Stimulated activated effector memory CD8-positive, alpha-beta T cell treated with anti-CD3 and anti-CD28 coated beads, Interleukin-12 subunit alpha, Interleukin-12 subunit beta, amount 100 ng/mL, for 72 hours (primary cell): ENCODE measurements at regions not wholly inside any gene's neighbourhood (a gene's known extent, or its start where the extent isn't known, plus 50 kb on each side); places are given as distances from the start of the nearest gene placed in this dataset.

Experiments
- ATAC-seq: fragments of 150-1000 bp; cut with Tn5 transposase; 2 replicates; pipeline ENCODE4 v1.10.0; 2021
- DNase-seq, 2 donors: peaks; one replicate each; pipeline ENCODE4 v3.0.0; 2021 to 2022; ENCODE audit warnings: low spot score in 2 of 2
- H3K27ac Mint-ChIP-seq: one replicate; pipeline ENCODE4 v1.8.0; 2022; ENCODE audit warnings: mild to moderate bottlenecking, mixed read lengths
- H3K36me3 Mint-ChIP-seq: one replicate; pipeline ENCODE4 v1.8.0; 2022; ENCODE audit warnings: mild to moderate bottlenecking, mixed read lengths
- H3K4me1 Mint-ChIP-seq: one replicate; pipeline ENCODE4 v1.8.0; 2022; ENCODE audit warnings: mixed read lengths
- H3K4me3 Mint-ChIP-seq: one replicate; pipeline ENCODE4 v1.8.0; 2022; ENCODE audit warnings: mild to moderate bottlenecking, mixed read lengths
- H3K9me3 Mint-ChIP-seq: one replicate; pipeline ENCODE4 v1.8.0; 2022; ENCODE audit warnings: mixed read lengths

GRCh38 chr14:105863296-105864108, 337.1 kb downstream of the TMEM121 start:
- Mint-ChIP-seq H3K4me3 (peak overlapping the region; percentile 46), H3K27ac (peak overlapping the region; percentile 78)
- ATAC-seq: no peak

DNA sequence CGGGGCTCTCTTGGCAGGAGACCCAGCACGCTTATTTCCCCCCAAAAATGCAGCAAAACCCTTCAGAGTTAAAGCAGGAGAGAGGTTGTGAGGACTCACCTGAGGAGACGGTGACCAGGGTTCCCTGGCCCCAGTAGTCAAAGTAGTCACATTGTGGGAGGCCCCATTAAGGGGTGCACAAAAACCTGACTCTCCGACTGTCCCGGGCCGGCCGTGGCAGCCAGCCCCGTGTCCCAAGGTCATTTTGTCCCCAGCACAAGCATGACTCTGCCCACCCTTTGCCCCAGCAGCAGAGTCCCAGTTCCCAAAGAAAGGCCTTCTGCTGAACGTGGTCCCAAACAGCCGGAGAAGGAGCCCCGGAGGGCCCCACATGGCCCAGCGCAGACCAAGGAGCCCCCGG, 337.7 kb downstream of the TMEM121 start:
- H3K4me1 Mint-ChIP-seq: peaks cover 19% of the 10 kb centered on the region
- H3K27ac Mint-ChIP-seq: peak overlapping the region; percentile 78
- H3K36me3 Mint-ChIP-seq: peaks cover 24% of the 10 kb centered on the region
- H3K4me3 Mint-ChIP-seq: no peak overlapping the region
- ATAC-seq (no peak), DNase-seq (no peak)
- H3K9me3 Mint-ChIP-seq: no peaks in the 10 kb centered on the region

More at GRCh38 chr14:105863296-105864108, 337.1 kb downstream of the TMEM121 start:
- peaks cover 19% of the 10 kb centered on the region for H3K4me1 Mint-ChIP-seq
- no peak for DNase-seq
- H3K36me3 Mint-ChIP-seq: peaks cover 24% of the 10 kb centered on the region
- no peaks in the 10 kb centered on the region for H3K9me3 Mint-ChIP-seq

GRCh38 chr14:105864651-105865265, 338.4 kb downstream of the TMEM121 start:
- no peak overlapping the region for H3K4me3 Mint-ChIP-seq
- H3K27ac Mint-ChIP-seq: peak overlapping the region; percentile 78
- no peaks in the 10 kb centered on the region for H3K9me3 Mint-ChIP-seq
- no peak for ATAC-seq
- H3K36me3 Mint-ChIP-seq: peaks cover 24% of the 10 kb centered on the region
- no peak for DNase-seq
- H3K4me1 Mint-ChIP-seq: peaks cover 19% of the 10 kb centered on the region

DNA sequence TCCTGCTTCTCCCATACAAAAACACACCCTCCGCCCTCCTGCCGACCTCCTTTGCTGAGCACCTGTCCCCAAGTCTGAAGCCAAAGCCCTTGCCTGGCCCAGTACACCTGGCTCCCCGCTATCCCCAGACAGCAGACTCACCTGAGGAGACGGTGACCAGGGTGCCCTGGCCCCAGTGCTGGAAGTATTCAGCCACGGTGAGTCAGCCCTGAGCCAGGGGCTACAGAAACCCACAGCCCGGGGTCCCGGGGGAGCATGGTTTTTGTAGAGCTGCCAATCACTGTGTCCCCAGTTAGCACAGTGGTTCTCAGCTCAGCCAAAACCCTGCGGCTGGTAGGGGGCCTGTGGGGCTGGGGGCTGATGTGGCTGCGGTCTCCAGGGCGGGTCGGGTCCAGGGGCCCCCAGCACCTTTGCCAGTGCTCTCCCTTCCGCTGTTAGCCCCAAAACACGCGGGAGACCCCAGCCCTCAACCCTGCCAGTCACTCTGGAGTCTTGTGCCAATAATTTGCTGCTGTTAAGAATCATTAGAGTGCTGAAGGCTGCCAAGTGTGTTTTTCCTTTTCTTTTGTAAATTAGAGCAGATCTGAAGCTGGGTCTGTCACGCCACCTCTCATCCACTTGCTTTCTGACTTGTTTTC, 339.0 kb downstream of the TMEM121 start:
- H3K4me3 Mint-ChIP-seq: no peak overlapping the region
- H3K27ac Mint-ChIP-seq: no peak overlapping the region
- H3K9me3 Mint-ChIP-seq: no peaks in the 10 kb centered on the region
- ATAC-seq (no peak), DNase-seq (no peak)
- peaks cover 17% of the 10 kb centered on the region for H3K4me1 Mint-ChIP-seq
- peaks cover 21% of the 10 kb centered on the region for H3K36me3 Mint-ChIP-seq

DNA sequence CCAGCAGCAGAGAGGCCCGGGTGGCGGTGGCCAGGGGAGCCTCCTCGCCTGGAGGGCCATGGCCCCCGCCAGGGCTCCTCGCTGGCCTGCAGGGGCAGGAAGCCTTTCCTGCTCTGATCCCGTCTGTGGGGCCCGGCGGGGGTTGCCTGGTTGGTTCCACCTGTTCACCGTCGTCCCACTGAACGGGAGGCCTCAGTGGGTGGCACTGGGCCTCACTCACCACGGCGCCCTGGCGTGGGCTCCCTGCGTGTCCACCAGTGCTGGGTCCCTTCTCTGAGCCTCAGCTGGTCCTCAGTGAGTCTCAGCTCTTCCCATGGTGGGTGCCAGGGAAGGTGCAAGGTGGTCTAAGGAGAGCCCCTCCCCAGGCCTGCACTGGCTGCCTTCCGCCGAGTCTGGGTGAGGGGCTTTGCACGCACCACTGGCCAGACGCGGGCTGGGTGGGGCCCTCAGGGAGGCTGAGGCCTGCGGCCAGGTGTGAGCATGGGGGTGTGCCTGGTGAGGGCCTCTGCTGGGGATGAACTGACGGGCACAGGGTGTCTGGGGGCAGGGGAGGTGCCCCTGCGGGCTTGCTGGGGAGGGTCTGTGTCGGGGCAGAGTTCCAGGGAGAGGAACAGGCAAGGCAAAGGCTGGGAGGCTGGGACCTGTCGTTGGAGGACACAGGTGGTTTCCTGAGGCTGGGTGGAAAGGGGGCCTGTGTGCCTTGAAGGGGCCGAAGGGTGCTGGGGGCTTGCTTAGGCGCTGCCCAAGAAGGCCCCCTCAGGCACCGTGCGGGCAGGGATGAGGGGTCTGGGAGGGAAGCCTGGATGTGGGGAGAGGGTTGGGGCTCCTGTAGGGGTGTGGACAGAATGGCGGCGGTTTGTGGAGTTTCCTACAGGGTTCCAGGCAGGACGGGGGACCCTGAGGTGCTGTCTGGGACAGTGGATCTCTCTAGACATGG, 339.8 kb downstream of the TMEM121 start:
- DNase-seq (no peak), ATAC-seq (no peak)
- Mint-ChIP-seq H3K36me3 (peaks cover 13% of the 10 kb centered on the region), H3K4me1 (peaks cover 10% of the 10 kb centered on the region), H3K4me3 (no peak overlapping the region), H3K9me3 (no peaks in the 10 kb centered on the region), H3K27ac (no peak overlapping the region)

DNA sequence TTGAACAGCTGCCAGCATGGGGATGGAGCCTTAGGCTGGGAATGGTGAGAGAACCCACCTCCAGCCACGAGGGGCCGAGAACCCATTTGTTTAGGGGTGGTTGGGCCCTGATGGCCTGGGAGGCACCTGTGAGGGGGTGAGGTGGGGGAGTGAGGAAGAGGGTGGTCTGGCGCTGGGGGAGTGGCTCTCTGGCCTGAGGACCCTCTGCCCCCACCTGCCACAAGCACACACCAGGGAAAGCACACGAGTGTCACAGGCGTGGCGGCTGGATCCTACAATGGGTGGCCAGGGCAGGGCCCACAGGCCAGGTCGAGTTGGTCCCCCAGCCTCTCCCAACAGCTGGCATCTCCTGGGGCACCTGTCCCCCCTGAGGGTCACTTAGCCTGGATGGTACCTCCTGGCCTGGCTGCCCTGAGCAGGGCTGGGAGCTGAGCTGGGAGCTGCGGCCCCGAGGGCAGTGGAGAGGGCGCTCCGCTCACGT, 340.5 kb downstream of the TMEM121 start:
- no peak overlapping the region for H3K4me3 Mint-ChIP-seq
- no peaks in the 10 kb centered on the region for H3K9me3 Mint-ChIP-seq
- peaks cover 3% of the 10 kb centered on the region for H3K4me1 Mint-ChIP-seq
- ATAC-seq: no peak
- H3K27ac Mint-ChIP-seq: no peak overlapping the region
- H3K36me3 Mint-ChIP-seq: peaks cover 7% of the 10 kb centered on the region
- no peak for DNase-seq

GRCh38 chr14:105867961-105868599, 341.7 kb downstream of the TMEM121 start:
- DNase-seq: no peak
- no peak overlapping the region for H3K4me3 Mint-ChIP-seq
- no peaks in the 10 kb centered on the region for H3K4me1 Mint-ChIP-seq
- peaks cover under 1% of the 10 kb centered on the region for H3K36me3 Mint-ChIP-seq
- no peaks in the 10 kb centered on the region for H3K9me3 Mint-ChIP-seq
- no peak for ATAC-seq
- no peak overlapping the region for H3K27ac Mint-ChIP-seq

- ATAC-seq (no peak), DNase-seq (no peak)
- Mint-ChIP-seq H3K4me1 (no peaks in the 10 kb centered on the region), H3K36me3 (no peaks in the 10 kb centered on the region), H3K9me3 (no peaks in the 10 kb centered on the region), H3K4me3 (no peak overlapping the region), H3K27ac (no peak overlapping the region)
These were observed 345.2 kb downstream of the TMEM121 start for GRCh38 chr14:105871590-105871989.

- DNase-seq (no peak), ATAC-seq (no peak)
- Mint-ChIP-seq H3K27ac (no peak overlapping the region), H3K4me1 (no peaks in the 10 kb centered on the region), H3K9me3 (no peaks in the 10 kb centered on the region), H3K36me3 (no peaks in the 10 kb centered on the region), H3K4me3 (no peak overlapping the region)
These were observed 347.6 kb downstream of the TMEM121 start for GRCh38 chr14:105873870-105874512.

DNA sequence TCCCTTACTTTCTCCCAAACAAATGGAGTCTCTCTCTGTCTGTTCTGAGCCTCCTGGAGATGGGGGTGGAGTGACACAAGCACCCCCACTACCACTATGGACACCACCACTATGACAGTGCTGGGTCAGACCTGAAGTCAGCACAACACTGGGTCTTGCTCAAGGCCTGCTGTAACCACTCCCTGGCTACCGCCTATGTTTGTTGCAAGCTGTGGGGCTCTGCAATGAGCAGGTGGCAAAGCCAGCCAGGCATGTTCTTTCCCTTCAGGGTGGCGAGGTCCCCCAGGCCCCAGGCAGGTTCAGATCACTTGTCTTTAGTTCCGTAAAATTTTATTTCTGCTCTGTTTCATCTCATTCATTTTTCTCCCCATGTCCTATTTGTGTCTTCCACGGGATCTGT, 349.8 kb downstream of the TMEM121 start:
- Mint-ChIP-seq H3K27ac (no peak overlapping the region), H3K4me3 (no peak overlapping the region), H3K4me1 (no peaks in the 10 kb centered on the region), H3K9me3 (no peaks in the 10 kb centered on the region), H3K36me3 (no peaks in the 10 kb centered on the region)
- ATAC-seq: no peak
- no peak for DNase-seq

GRCh38 chr14:105876829-105877228, 350.4 kb downstream of the TMEM121 start:
- no peak for ATAC-seq
- Mint-ChIP-seq H3K27ac (no peak overlapping the region), H3K4me3 (no peak overlapping the region), H3K4me1 (no peaks in the 10 kb centered on the region), H3K9me3 (no peaks in the 10 kb centered on the region), H3K36me3 (no peaks in the 10 kb centered on the region)
- DNase-seq: no peak

DNA sequence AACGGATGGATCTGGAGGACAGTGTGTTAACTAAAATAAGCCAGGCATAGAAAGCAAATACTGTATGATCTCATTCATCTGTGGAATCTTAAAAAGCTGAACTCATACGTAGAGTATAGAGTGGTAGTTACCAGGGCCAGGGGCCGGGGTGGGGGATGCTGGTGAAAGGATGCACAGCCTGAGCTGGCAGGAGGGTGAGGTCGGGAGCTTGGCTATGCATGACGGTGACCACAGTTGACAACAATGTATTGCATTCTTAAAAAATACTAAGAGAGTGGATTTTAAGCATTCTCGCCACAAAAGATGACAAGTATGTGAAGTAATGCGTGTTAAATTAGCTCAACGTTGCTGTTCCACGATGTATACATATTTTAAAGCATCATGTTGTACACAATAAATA, 351.3 kb downstream of the TMEM121 start:
- Mint-ChIP-seq H3K9me3 (no peaks in the 10 kb centered on the region), H3K36me3 (no peaks in the 10 kb centered on the region), H3K4me1 (no peaks in the 10 kb centered on the region), H3K27ac (no peak overlapping the region), H3K4me3 (no peak overlapping the region)
- ATAC-seq (no peak), DNase-seq (no peak)

- Mint-ChIP-seq H3K36me3 (no peaks in the 10 kb centered on the region), H3K4me3 (no peak overlapping the region), H3K4me1 (no peaks in the 10 kb centered on the region), H3K9me3 (no peaks in the 10 kb centered on the region), H3K27ac (no peak overlapping the region)
- no peak for ATAC-seq
- DNase-seq: no peak
These were observed 351.7 kb downstream of the TMEM121 start for GRCh38 chr14:105878125-105878524.

- ATAC-seq (no peak), DNase-seq (no peak)
- H3K36me3 Mint-ChIP-seq: no peaks in the 10 kb centered on the region
- H3K27ac Mint-ChIP-seq: no peak overlapping the region
- H3K4me1 Mint-ChIP-seq: no peaks in the 10 kb centered on the region
- H3K4me3 Mint-ChIP-seq: no peak overlapping the region
- H3K9me3 Mint-ChIP-seq: no peaks in the 10 kb centered on the region
These were observed 352.2 kb downstream of the TMEM121 start for GRCh38 chr14:105878554-105878953.
